HG02642 (cell line): ENCODE measurements at regions not wholly inside any gene's neighbourhood (a gene's known extent, or its start where the extent isn't known, plus 50 kb on each side); places are given as distances from the start of the nearest gene placed in this dataset.

ENCODE experiments used
- ATAC-seq: cut with Tn5 transposase; IDR thresholded peaks from one replicate; pipeline ENCODE4 v1.9.1; 2021; ENCODE audit warnings: mild to moderate bottlenecking; ENCODE audit not compliant: unreplicated experiment, poor library complexity

GRCh38 chr17:12514596-12514995 lies 151.1 kb upstream of the MYOCD start:
- no peak for ATAC-seq

- ATAC-seq: no peak
Measured at GRCh38 chr17:12519956-12520594, 145.6 kb upstream of the MYOCD start.

GRCh38 chr17:12521416-12521815 lies 144.3 kb upstream of the MYOCD start:
- ATAC-seq: no peak

- no peak for ATAC-seq
Measured at GRCh38 chr17:12522336-12522735, 143.4 kb upstream of the MYOCD start.

- ATAC-seq: no peak
Measured at GRCh38 chr17:12522743-12523183, 142.9 kb upstream of the MYOCD start.

- ATAC-seq: no peak
Measured at GRCh38 chr17:12523244-12523643, 142.4 kb upstream of the MYOCD start.

- no peak for ATAC-seq
Measured at GRCh38 chr17:12528036-12528435, 137.7 kb upstream of the MYOCD start.

- no peak for ATAC-seq
Measured at GRCh38 chr17:12530161-12530560, 135.5 kb upstream of the MYOCD start.

GRCh38 chr17:12536021-12536420 lies 129.7 kb upstream of the MYOCD start:
- no peak for ATAC-seq

- ATAC-seq: no peak
Measured at GRCh38 chr17:12536472-12536871, 129.2 kb upstream of the MYOCD start.

- ATAC-seq: no peak
Measured at GRCh38 chr17:12537436-12537835, 128.3 kb upstream of the MYOCD start.

GRCh38 chr17:12538003-12538402 lies 127.7 kb upstream of the MYOCD start:
- ATAC-seq: no peak

- ATAC-seq: peak; percentile 75
Measured at GRCh38 chr17:12545877-12546513, 119.7 kb upstream of the MYOCD start.

GRCh38 chr17:12546983-12547382 lies 118.7 kb upstream of the MYOCD start:
- no peak for ATAC-seq

- no peak for ATAC-seq
Measured at GRCh38 chr17:12547831-12548230, 117.9 kb upstream of the MYOCD start.

- no peak for ATAC-seq
Measured at GRCh38 chr17:12548558-12548957, 117.1 kb upstream of the MYOCD start.

GRCh38 chr17:12549499-12550041 lies 116.1 kb upstream of the MYOCD start:
- ATAC-seq: no peak

- ATAC-seq: no peak
Measured at GRCh38 chr17:12553625-12554024, 112.1 kb upstream of the MYOCD start.

GRCh38 chr17:12554251-12554650 lies 111.4 kb upstream of the MYOCD start:
- no peak for ATAC-seq

GRCh38 chr17:12566291-12566690 lies 99.4 kb upstream of the MYOCD start:
- ATAC-seq: no peak

- ATAC-seq: no peak
Measured at GRCh38 chr17:12567077-12568053, 98.3 kb upstream of the MYOCD start.
